SK-N-SH (cell line): ENCODE measurements at regions not wholly inside any gene's neighbourhood (a gene's known extent, or its start where the extent isn't known, plus 50 kb on each side); places are given as distances from the start of the nearest gene placed in this dataset.

Source experiments
- CTCF ChIA-PET: fragments of 300-600, 350-600 bp; formaldehyde crosslinking; extraction: SDS; loops from one replicate; lab custom pipeline; 2021; lab: Yijun Ruan, JAX
- POLR2A ChIA-PET: fragments of 350-600 bp; sonication (Branson Sonifier 250); formaldehyde crosslinking; extraction: SDS; loops from one replicate; lab custom pipeline; 2020; ENCODE audit warnings: antibody characterized with exemption, inconsistent platforms; lab: Yijun Ruan, JAX
- DNase-seq: peaks from one replicate; pipeline ENCODE4 v3.0.0; 2012
- H2AFZ ChIP-seq: fragments of 200-600 bp; sonication (generic); 2 replicates; pipeline ENCODE4 v1.8.1; 2016; ENCODE audit warnings: antibody characterized with exemption, mild to moderate bottlenecking, low read depth
- H3F3A ChIP-seq: fragments of 200-600 bp; sonication (generic); replicated peaks from 2 replicates; pipeline ENCODE3; 2016; ENCODE audit warnings: antibody characterized with exemption, mild to moderate bottlenecking; ENCODE audit not compliant: insufficient read depth
- H3K27ac ChIP-seq, 2 experiments: fragments of 200-500 bp in 1 of 2; fragments of 200-600 bp in 1 of 2; sonication (Bioruptor generic) in 1 of 2; sonication (generic), shearing (Covaris generic) in 1 of 2; 2 replicates each; pipeline versions ENCODE4 v1.5.1 to v1.6.1; 2014 to 2016; ENCODE audit warnings: low read depth in 2 of 2, inconsistent platforms in 1 of 2, low read length in 1 of 2, mild to moderate bottlenecking in 1 of 2, mixed read lengths in 1 of 2
- H3K27me3 ChIP-seq: fragments of 200-600 bp; sonication (generic), shearing (Covaris generic); 2 replicates; pipeline ENCODE4 v1.6.1; 2016; ENCODE audit warnings: mixed run types; ENCODE audit not compliant: insufficient read depth
- H3K36me3 ChIP-seq, 2 experiments: fragments of 200-500 bp in 1 of 2; fragments of 200-600 bp in 1 of 2; sonication (Bioruptor generic) in 1 of 2; sonication (generic) in 1 of 2; replicated peaks in 1 of 2; 2 replicates each; pipeline versions ENCODE3 to v1.5.1; 2014 to 2016; ENCODE audit warnings: low read length in 1 of 2, mild to moderate bottlenecking in 1 of 2; ENCODE audit not compliant: insufficient read depth in 2 of 2, control insufficient read depth in 1 of 2
- H3K4me1 ChIP-seq, 2 experiments: fragments of 200-500 bp in 1 of 2; fragments of 200-600 bp in 1 of 2; sonication (Bioruptor generic) in 1 of 2; sonication (generic), shearing (Covaris generic) in 1 of 2; 2 replicates each; pipeline versions ENCODE4 v1.5.1 to v1.6.1; 2014 to 2016; ENCODE audit warnings: low read depth in 1 of 2, low read length in 1 of 2, mixed run types in 1 of 2; ENCODE audit not compliant: insufficient read depth in 2 of 2, control insufficient read depth in 1 of 2
- H3K4me2 ChIP-seq: fragments of 200-600 bp; sonication (generic), shearing (Covaris generic); 2 replicates; pipeline ENCODE4 v1.6.1; 2017; ENCODE audit warnings: mixed run types
- H3K4me3 ChIP-seq, 2 experiments: fragments of 200-500 bp in 1 of 2; fragments of 200-600 bp in 1 of 2; sonication (Bioruptor generic) in 1 of 2; sonication (generic), shearing (Covaris generic) in 1 of 2; 2 replicates each; pipeline versions ENCODE4 v1.5.1 to v1.8.1; 2014 to 2016; ENCODE audit warnings: low read depth in 2 of 2, inconsistent platforms in 1 of 2, low read length in 1 of 2, mild to moderate bottlenecking in 1 of 2, mixed read lengths in 1 of 2, moderate library complexity in 1 of 2
- H3K79me2 ChIP-seq: fragments of 200-600 bp; sonication (generic); 2 replicates; pipeline ENCODE4 v1.8.1; 2017; ENCODE audit warnings: mild to moderate bottlenecking; ENCODE audit not compliant: insufficient read depth
- H3K9ac ChIP-seq: fragments of 200-600 bp; sonication (generic); 2 replicates; pipeline ENCODE4 v1.6.1; 2017; ENCODE audit warnings: mixed run types
- H3K9me2 ChIP-seq: fragments of 200-600 bp; sonication (generic); 2 replicates; pipeline ENCODE4 v1.6.1; 2017; ENCODE audit warnings: mixed run types
- H3K9me3 ChIP-seq: fragments of 200-600 bp; sonication (generic); 2 replicates; pipeline ENCODE4 v1.6.1; 2017; ENCODE audit warnings: mixed run types, mild to moderate bottlenecking, moderate library complexity
- H4K20me1 ChIP-seq: fragments of 200-600 bp; sonication (generic); 2 replicates; pipeline ENCODE4 v1.6.1; 2017; ENCODE audit warnings: mild to moderate bottlenecking, mixed run types; ENCODE audit not compliant: insufficient read depth
- CHD2 ChIP-seq: fragments of 150-350 bp; IDR thresholded peaks from 2 replicates; pipeline ENCODE4 v1.6.1; 2018; ENCODE audit warnings: low read length; ENCODE audit not compliant: partially characterized antibody
- CTCF ChIP-seq: fragments of 200-600 bp; sonication (generic); IDR thresholded peaks from 2 replicates; pipeline ENCODE4 v1.6.1; 2017; ENCODE audit warnings: antibody characterized with exemption, mild to moderate bottlenecking, moderate library complexity
- EP300 ChIP-seq, 2 experiments: IDR thresholded peaks; 2 replicates each; pipeline versions ENCODE4 v1.4.0 to v1.6.1; 2012; ENCODE audit warnings: borderline replicate concordance in 1 of 2, low read depth in 1 of 2, low read length in 1 of 2
- IRF3 ChIP-seq: fragments of 150-350 bp; IDR thresholded peaks from 2 replicates; pipeline ENCODE4 v1.6.1; 2016; ENCODE audit warnings: mild to moderate bottlenecking, low read depth, low read length
- NRF1 ChIP-seq: IDR thresholded peaks from 2 replicates; pipeline ENCODE4 v1.6.1; 2012; ENCODE audit warnings: low read depth, mild to moderate bottlenecking, low read length
- RAD21 ChIP-seq: IDR thresholded peaks from 2 replicates; pipeline ENCODE4 v1.6.1; 2012; ENCODE audit warnings: mild to moderate bottlenecking, low read length
- RCOR1 ChIP-seq: fragments of 150-350 bp; IDR thresholded peaks from 2 replicates; pipeline ENCODE4 v1.6.1; 2017; ENCODE audit warnings: antibody characterized with exemption, low read length
- RFX5 ChIP-seq: IDR thresholded peaks from 2 replicates; pipeline ENCODE4 v1.6.1; 2012; ENCODE audit warnings: mild to moderate bottlenecking, improper control_type of control experiment, low read length
- TCF12 ChIP-seq: IDR thresholded peaks from 2 replicates; pipeline ENCODE4 v1.4.0; 2012
- TEAD4 ChIP-seq: IDR thresholded peaks from 2 replicates; pipeline ENCODE4 v1.4.0; 2012; ENCODE audit warnings: mild to moderate bottlenecking, borderline replicate concordance; ENCODE audit not compliant: insufficient read depth
- USF2 ChIP-seq: fragments of 150-350 bp; IDR thresholded peaks from 2 replicates; pipeline ENCODE4 v1.6.1; 2017; ENCODE audit warnings: antibody characterized with exemption, low read length, low read depth, borderline replicate concordance
- YY1 ChIP-seq: IDR thresholded peaks from 2 replicates; pipeline ENCODE4 v1.4.0; 2012; ENCODE audit warnings: low read depth, mild to moderate bottlenecking
- WGBS: methylation state at CpG from one replicate; pipeline ENCODE4 v1.1.6; 2017; ENCODE audit warnings: low lambda C conversion rate; 5-methylcytosine and 5-hydroxymethylcytosine counted together

GRCh38 chr4:24328310-24328709 is 256.0 kb downstream of the DHX15 start:
- Histone ChIP-seq H3F3A (no peaks in the 10 kb centered on the region), H3K36me3 (no peaks in the 10 kb centered on the region), H3K27ac (no peak overlapping the region), H3K27me3 (no peaks in the 10 kb centered on the region), H4K20me1 (no peaks in the 10 kb centered on the region), H3K4me3 (no peak overlapping the region), H3K4me1 (no peaks in the 10 kb centered on the region), H3K9me2 (no peaks in the 10 kb centered on the region), H3K9ac (no peak overlapping the region), H3K4me2 (no peak overlapping the region), H2AFZ (no peak overlapping the region), H3K9me3 (no peaks in the 10 kb centered on the region), H3K79me2 (no peaks in the 10 kb centered on the region)
- DNase-seq = no peak
- ChIA-PET POLR2A (no interaction called here), CTCF (no interaction called here)
- no peak for TF ChIP-seq NRF1
- no peak for TF ChIP-seq YY1
- no peak for TF ChIP-seq EP300 (IDR thresholded peaks at IDR 0.05; ENCODE audit: borderline replicate concordance in 1 of 2, low read depth in 1 of 2, low read length in 1 of 2)
- 0% methylated on average over 1 of the region's 1 CpG for WGBS

GRCh38 chr4:24322995-24323394 is 261.4 kb downstream of the DHX15 start:
- ChIA-PET CTCF (no interaction called here), POLR2A (no interaction called here)
- no peaks in the 10 kb centered on the region for H3K36me3 ChIP-seq
- no peaks in the 10 kb centered on the region for H3F3A ChIP-seq
- H3K4me1 ChIP-seq = no peaks in the 10 kb centered on the region
- H4K20me1 ChIP-seq = no peaks in the 10 kb centered on the region
- no peaks in the 10 kb centered on the region for H3K79me2 ChIP-seq
- H3K9ac ChIP-seq = no peak overlapping the region
- TF ChIP-seq RFX5 (no peak), CHD2 (no peak), CTCF (no peak), IRF3 (no peak), TCF12 (no peak), USF2 (no peak), RAD21 (no peak), TEAD4 (no peak), RCOR1 (no peak)
- H3K9me2 ChIP-seq = no peaks in the 10 kb centered on the region
- DNase-seq = no peak
- H3K4me3 ChIP-seq = no peak overlapping the region
- no peaks in the 10 kb centered on the region; the same call in 1 of the 2 replicates for H3K27me3 ChIP-seq
- no peak overlapping the region for H2AFZ ChIP-seq
- no peaks in the 10 kb centered on the region for H3K9me3 ChIP-seq
- WGBS = 82% methylated on average over 3 of the region's 3 CpGs
- no peak overlapping the region for H3K4me2 ChIP-seq
- no peak overlapping the region for H3K27ac ChIP-seq
